GM19372 (cell line): ENCODE measurements at regions not wholly inside any gene's neighbourhood (a gene's known extent, or its start where the extent isn't known, plus 50 kb on each side); places are given as distances from the start of the nearest gene placed in this dataset.
"Not testable (repeated sequence)": the region's sequence is repeated elsewhere in the genome, so short reads cannot be mapped to it uniquely, and the experiment has no call there.

Source experiments
- ATAC-seq: cut with Tn5 transposase; IDR thresholded peaks from one replicate; pipeline ENCODE4 v1.9.1; 2021; ENCODE audit warnings: mild to moderate bottlenecking, low read depth, moderate library complexity; ENCODE audit not compliant: unreplicated experiment

- no peak for ATAC-seq
Measured at GRCh38 chr1:98575955-98576354, 85.6 kb upstream of the SNX7 start.

- ATAC-seq: no peak
Measured at GRCh38 chr1:98565951-98566350, 95.6 kb upstream of the SNX7 start.

- ATAC-seq: no peak
Measured at GRCh38 chr1:98559291-98559690, 102.2 kb upstream of the SNX7 start.

GRCh38 chr1:98557895-98558294 is 103.6 kb upstream of the SNX7 start:
- ATAC-seq: no peak

- no peak for ATAC-seq
Measured at GRCh38 chr1:98556521-98557158, 104.9 kb upstream of the SNX7 start.

GRCh38 chr1:98555814-98556213 is 105.7 kb upstream of the SNX7 start:
- ATAC-seq: no peak

GRCh38 chr1:98552576-98553074 is 108.9 kb upstream of the SNX7 start:
- not testable (repeated sequence) for ATAC-seq

- ATAC-seq: no peak
Measured at GRCh38 chr1:98550076-98550475, 111.4 kb upstream of the SNX7 start.

GRCh38 chr1:98546319-98546718 is 115.2 kb upstream of the SNX7 start:
- no peak for ATAC-seq

- ATAC-seq: no peak
Measured at GRCh38 chr1:98538106-98538505, 123.4 kb upstream of the SNX7 start.

- ATAC-seq: no peak
Measured at GRCh38 chr1:98523256-98523655, 138.3 kb upstream of the SNX7 start.

GRCh38 chr1:98516306-98516705 is 145.2 kb upstream of the SNX7 start:
- ATAC-seq: no peak

- ATAC-seq: no peak
Measured at GRCh38 chr1:98515744-98516143, 145.8 kb upstream of the SNX7 start.

GRCh38 chr1:98512216-98512615 is 149.3 kb upstream of the SNX7 start:
- not testable (repeated sequence) for ATAC-seq

GRCh38 chr1:98503771-98504170 is 157.8 kb upstream of the SNX7 start:
- ATAC-seq: no peak

- ATAC-seq: no peak
Measured at GRCh38 chr1:98502937-98503336, 158.6 kb upstream of the SNX7 start.

- no peak for ATAC-seq
Measured at GRCh38 chr1:98500324-98500723, 161.2 kb upstream of the SNX7 start.

GRCh38 chr1:98498651-98499050 is 162.9 kb upstream of the SNX7 start:
- ATAC-seq: no peak

- no peak for ATAC-seq
Measured at GRCh38 chr1:98497497-98497896, 164.0 kb upstream of the SNX7 start.

- no peak for ATAC-seq
Measured at GRCh38 chr1:98496256-98496995, 165.1 kb upstream of the SNX7 start.

- ATAC-seq: no peak
Measured at GRCh38 chr1:98493469-98493868, 168.1 kb upstream of the SNX7 start.

- no peak for ATAC-seq
Measured at GRCh38 chr1:98490099-98490498, 171.4 kb upstream of the SNX7 start.
